ENCODE measurements at regions not wholly inside any gene's neighbourhood (a gene's known extent, or its start where the extent isn't known, plus 50 kb on each side); places are given as distances from the start of the nearest gene placed in this dataset.

DNA sequence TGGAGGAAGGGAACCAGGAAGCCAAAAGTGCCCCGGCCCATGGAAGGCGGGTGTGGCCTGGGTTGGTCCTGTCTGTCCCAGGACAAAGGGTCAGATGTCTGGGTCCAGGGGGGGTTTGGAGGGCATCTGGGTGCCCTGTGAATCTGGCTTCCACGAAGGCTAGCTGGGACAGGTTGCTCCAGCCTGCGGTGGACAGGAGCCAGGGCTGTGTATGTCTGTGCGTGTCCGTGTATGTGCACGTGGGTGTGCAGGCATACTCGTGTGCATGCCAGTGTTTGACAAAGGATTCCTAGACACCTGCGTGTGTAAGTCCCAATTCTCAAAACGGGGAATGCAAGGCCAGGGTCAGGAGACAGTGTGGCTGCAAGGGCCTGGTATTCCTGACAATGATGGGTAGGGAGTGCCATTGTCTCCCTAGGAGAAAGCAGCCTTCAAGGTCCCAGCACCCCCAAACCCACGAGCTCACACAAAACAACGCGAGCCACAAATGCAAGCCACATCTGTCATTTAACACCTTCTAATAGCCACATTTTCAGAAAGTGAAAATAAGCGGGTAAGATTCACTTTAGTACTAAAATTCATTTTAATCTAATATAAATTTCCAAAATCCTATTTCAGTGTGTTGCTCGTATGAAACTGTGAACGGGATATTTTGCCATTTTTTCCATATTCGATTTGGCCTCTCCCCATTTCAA lies 78.4 kb upstream of the WNT7B start:
- no peaks in the 10 kb centered on the region; the same call in 2 of the 3 replicates for H3K9me3 Mint-ChIP-seq

GRCh38 chr22:46055911-46056545 lies 79.1 kb upstream of the WNT7B start:
- peaks cover 6% of the 10 kb centered on the region for H3K4me1 Mint-ChIP-seq
- H3F3A ChIP-seq (replicated peaks; ENCODE audit: low read depth): 0 out of 2 replicates have a peak, but pooled peaks cover 3% of the 10 kb centered on the region
- TF ChIP-seq EZH2 (IDR thresholded peaks at IDR 0.05; ENCODE audit: low read depth, unreplicated experiment): no peak
- H3K4me1 ChIP-seq (ENCODE audit: insufficient read depth): peaks cover 9% of the 10 kb centered on the region
- no peaks in the 10 kb centered on the region for H3K9me2 ChIP-seq (ENCODE audit: insufficient read depth)
- H4K20me1 ChIP-seq (replicated peaks; ENCODE audit: insufficient read depth): no peaks in the 10 kb centered on the region
- H3K79me2 ChIP-seq (replicated peaks; ENCODE audit: insufficient read depth): no peaks in the 10 kb centered on the region
- H3K4me2 ChIP-seq: no peak overlapping the region
- no peak overlapping the region for H3K27ac Mint-ChIP-seq
- H3K27me3 Mint-ChIP-seq (ENCODE audit: insufficient read depth, low read depth, poor library complexity): peaks cover 9% of the 10 kb centered on the region
- H3K4me3 Mint-ChIP-seq: no peak overlapping the region
- H3K9me3 Mint-ChIP-seq: no peaks in the 10 kb centered on the region
- ATAC-seq (no peak), DNase-seq (ENCODE audit: low spot score) (no peak)
- no peaks in the 10 kb centered on the region for H3K36me3 ChIP-seq (ENCODE audit: insufficient read depth)
- H2AFZ ChIP-seq: no peak overlapping the region
- H3K4me3 ChIP-seq: no peak overlapping the region
- no peak overlapping the region for H3K27ac ChIP-seq (ENCODE audit: low read depth)
- H3K36me3 Mint-ChIP-seq (ENCODE audit: low read depth): no peaks in the 10 kb centered on the region
- H3K27me3 ChIP-seq (ENCODE audit: insufficient read depth): peaks cover 17% of the 10 kb centered on the region

More for the DNA sequence above, 78.4 kb upstream of the WNT7B start:
- no peaks in the 10 kb centered on the region for H4K20me1 ChIP-seq (replicated peaks; ENCODE audit: insufficient read depth)
- H3K9me2 ChIP-seq (ENCODE audit: insufficient read depth): no peaks in the 10 kb centered on the region
- 0 out of 2 replicates have a peak, but pooled peaks cover 3% of the 10 kb centered on the region for H3F3A ChIP-seq (replicated peaks; ENCODE audit: low read depth)
- ATAC-seq (no peak), DNase-seq (ENCODE audit: low spot score) (no peak)
- Mint-ChIP-seq H3K4me3 (no peak overlapping the region), H3K27ac (no peak overlapping the region), H3K4me1 (peaks cover 6% of the 10 kb centered on the region), H3K27me3 (ENCODE audit: insufficient read depth, low read depth, poor library complexity) (peaks cover 4% of the 10 kb centered on the region), H3K36me3 (ENCODE audit: low read depth) (no peaks in the 10 kb centered on the region)
- no peak overlapping the region for H2AFZ ChIP-seq
- no peak overlapping the region for H3K27ac ChIP-seq (ENCODE audit: low read depth)
- H3K36me3 ChIP-seq (ENCODE audit: insufficient read depth): no peaks in the 10 kb centered on the region
- no peak for TF ChIP-seq CREB1 (CRISPR knock-in tag; IDR thresholded peaks at IDR 0.05; ENCODE audit: low read depth)
- no peak for TF ChIP-seq ETS1 (IDR thresholded peaks at IDR 0.05)
- no peak for TF ChIP-seq ZNF331 (CRISPR knock-in tag; IDR thresholded peaks at IDR 0.05; ENCODE audit: low read depth)
- peaks cover 2% of the 10 kb centered on the region; the same call in 1 of the 2 replicates for H3K4me1 ChIP-seq (ENCODE audit: insufficient read depth)
- H3K4me2 ChIP-seq: no peak overlapping the region
- no peaks in the 10 kb centered on the region for H3K79me2 ChIP-seq (replicated peaks; ENCODE audit: insufficient read depth)
- H3K4me3 ChIP-seq: no peak overlapping the region
- H3K27me3 ChIP-seq (ENCODE audit: insufficient read depth): peaks cover 10% of the 10 kb centered on the region

DNA sequence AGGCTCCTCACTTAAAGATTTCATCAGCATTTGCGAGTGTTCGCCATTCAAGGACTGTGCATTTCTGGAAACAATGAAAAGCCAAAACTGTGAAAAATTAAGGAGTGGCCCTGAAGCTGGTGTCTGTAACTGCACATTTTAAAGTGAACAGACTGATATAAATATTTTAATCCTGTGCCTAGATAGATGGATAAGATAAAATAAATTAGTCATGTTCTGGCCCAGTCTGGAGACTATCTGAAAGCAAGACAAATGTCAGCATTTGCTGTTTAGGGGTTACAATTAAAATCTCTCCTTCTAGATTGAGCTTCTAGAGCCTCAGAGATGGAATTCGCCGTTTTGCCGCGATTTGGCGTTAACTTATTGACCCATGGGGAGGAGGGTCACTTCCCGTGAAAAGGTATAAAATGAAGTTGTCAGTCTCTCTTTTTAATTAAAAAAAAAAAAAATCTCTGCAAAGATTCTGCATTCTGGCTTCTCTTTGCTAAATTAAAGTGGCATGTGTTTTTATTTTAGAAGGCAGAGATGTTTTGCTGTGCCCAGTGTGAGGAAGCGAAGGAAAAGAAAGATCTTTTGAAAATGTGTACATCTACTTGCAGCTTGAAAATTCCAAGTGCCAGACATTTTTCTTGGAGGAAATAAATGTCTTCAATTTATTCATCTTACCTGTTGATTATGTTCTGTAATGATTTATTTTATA lies 79.7 kb upstream of the WNT7B start:
- Histone ChIP-seq H3K27me3 (ENCODE audit: insufficient read depth) (peaks cover 24% of the 10 kb centered on the region), H3K4me3 (no peak overlapping the region), H4K20me1 (replicated peaks; ENCODE audit: insufficient read depth) (no peaks in the 10 kb centered on the region), H3F3A (replicated peaks; ENCODE audit: low read depth) (0 out of 2 replicates have a peak, but pooled peaks cover 3% of the 10 kb centered on the region), H3K9me2 (ENCODE audit: insufficient read depth) (no peaks in the 10 kb centered on the region), H3K4me2 (no peak overlapping the region), H3K4me1 (ENCODE audit: insufficient read depth) (peaks cover 10% of the 10 kb centered on the region), H2AFZ (no peak overlapping the region), H3K79me2 (replicated peaks; ENCODE audit: insufficient read depth) (no peaks in the 10 kb centered on the region), H3K36me3 (ENCODE audit: insufficient read depth) (no peaks in the 10 kb centered on the region), H3K27ac (ENCODE audit: low read depth) (no peak overlapping the region)
- DNase-seq (ENCODE audit: low spot score): no peak
- H3K36me3 Mint-ChIP-seq (ENCODE audit: low read depth): no peaks in the 10 kb centered on the region
- no peak overlapping the region for H3K27ac Mint-ChIP-seq
- H3K9me3 Mint-ChIP-seq: no peaks in the 10 kb centered on the region
- H3K4me1 Mint-ChIP-seq: peaks cover 6% of the 10 kb centered on the region
- no peak for ATAC-seq
- H3K27me3 Mint-ChIP-seq (ENCODE audit: insufficient read depth, low read depth, poor library complexity): peaks cover 9% of the 10 kb centered on the region
- no peak overlapping the region; the same call in 2 of the 3 replicates for H3K4me3 Mint-ChIP-seq
- TF ChIP-seq, protein P1, sequence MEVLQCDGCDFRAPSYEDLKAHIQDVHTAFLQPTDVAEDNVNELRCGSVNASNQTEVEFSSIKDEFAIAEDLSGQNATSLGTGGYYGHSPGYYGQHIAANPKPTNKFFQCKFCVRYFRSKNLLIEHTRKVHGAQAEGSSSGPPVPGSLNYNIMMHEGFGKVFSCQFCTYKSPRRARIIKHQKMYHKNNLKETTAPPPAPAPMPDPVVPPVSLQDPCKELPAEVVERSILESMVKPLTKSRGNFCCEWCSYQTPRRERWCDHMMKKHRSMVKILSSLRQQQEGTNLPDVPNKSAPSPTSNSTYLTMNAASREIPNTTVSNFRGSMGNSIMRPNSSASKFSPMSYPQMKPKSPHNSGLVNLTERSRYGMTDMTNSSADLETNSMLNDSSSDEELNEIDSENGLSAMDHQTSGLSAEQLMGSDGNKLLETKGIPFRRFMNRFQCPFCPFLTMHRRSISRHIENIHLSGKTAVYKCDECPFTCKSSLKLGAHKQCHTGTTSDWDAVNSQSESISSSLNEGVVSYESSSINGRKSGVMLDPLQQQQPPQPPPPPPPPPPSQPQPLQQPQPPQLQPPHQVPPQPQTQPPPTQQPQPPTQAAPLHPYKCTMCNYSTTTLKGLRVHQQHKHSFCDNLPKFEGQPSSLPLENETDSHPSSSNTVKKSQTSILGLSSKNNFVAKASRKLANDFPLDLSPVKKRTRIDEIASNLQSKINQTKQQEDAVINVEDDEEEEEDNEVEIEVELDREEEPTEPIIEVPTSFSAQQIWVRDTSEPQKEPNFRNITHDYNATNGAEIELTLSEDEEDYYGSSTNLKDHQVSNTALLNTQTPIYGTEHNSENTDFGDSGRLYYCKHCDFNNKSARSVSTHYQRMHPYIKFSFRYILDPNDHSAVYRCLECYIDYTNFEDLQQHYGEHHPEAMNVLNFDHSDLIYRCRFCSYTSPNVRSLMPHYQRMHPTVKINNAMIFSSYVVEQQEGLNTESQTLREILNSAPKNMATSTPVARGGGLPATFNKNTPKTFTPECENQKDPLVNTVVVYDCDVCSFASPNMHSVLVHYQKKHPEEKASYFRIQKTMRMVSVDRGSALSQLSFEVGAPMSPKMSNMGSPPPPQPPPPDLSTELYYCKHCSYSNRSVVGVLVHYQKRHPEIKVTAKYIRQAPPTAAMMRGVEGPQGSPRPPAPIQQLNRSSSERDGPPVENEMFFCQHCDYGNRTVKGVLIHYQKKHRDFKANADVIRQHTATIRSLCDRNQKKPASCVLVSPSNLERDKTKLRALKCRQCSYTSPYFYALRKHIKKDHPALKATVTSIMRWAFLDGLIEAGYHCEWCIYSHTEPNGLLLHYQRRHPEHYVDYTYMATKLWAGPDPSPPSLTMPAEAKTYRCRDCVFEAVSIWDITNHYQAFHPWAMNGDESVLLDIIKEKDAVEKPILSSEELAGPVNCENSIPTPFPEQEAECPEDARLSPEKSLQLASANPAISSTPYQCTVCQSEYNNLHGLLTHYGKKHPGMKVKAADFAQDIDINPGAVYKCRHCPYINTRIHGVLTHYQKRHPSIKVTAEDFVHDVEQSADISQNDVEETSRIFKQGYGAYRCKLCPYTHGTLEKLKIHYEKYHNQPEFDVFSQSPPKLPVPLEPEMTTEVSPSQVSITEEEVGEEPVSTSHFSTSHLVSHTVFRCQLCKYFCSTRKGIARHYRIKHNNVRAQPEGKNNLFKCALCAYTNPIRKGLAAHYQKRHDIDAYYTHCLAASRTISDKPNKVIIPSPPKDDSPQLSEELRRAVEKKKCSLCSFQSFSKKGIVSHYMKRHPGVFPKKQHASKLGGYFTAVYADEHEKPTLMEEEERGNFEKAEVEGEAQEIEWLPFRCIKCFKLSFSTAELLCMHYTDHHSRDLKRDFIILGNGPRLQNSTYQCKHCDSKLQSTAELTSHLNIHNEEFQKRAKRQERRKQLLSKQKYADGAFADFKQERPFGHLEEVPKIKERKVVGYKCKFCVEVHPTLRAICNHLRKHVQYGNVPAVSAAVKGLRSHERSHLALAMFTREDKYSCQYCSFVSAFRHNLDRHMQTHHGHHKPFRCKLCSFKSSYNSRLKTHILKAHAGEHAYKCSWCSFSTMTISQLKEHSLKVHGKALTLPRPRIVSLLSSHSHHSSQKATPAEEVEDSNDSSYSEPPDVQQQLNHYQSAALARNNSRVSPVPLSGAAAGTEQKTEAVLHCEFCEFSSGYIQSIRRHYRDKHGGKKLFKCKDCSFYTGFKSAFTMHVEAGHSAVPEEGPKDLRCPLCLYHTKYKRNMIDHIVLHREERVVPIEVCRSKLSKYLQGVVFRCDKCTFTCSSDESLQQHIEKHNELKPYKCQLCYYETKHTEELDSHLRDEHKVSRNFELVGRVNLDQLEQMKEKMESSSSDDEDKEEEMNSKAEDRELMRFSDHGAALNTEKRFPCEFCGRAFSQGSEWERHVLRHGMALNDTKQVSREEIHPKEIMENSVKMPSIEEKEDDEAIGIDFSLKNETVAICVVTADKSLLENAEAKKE (CRISPR knock-in tag; IDR thresholded peaks at IDR 0.05): no peak

Measured in GM23338 (cell line).